GM10266 (cell line): ENCODE measurements at regions not wholly inside any gene's neighbourhood (a gene's known extent, or its start where the extent isn't known, plus 50 kb on each side); places are given as distances from the start of the nearest gene placed in this dataset.
"Not testable (repeated sequence)": the region's sequence is repeated elsewhere in the genome, so short reads cannot be mapped to it uniquely, and the experiment has no call there.

ENCODE experiments used
- DNase-seq: peaks from one replicate; pipeline ENCODE4 v3.0.0; 2012; ENCODE audit errors: extremely low spot score
- TF ChIP-seq, protein P1 (sequence below): IDR thresholded peaks from 2 replicates; pipeline ENCODE4 v1.5.1; 2012; ENCODE audit warnings: mild to moderate bottlenecking, low read depth; ENCODE audit not compliant: control insufficient read depth, insufficient read depth; ENCODE audit errors: missing control alignments

DNA sequence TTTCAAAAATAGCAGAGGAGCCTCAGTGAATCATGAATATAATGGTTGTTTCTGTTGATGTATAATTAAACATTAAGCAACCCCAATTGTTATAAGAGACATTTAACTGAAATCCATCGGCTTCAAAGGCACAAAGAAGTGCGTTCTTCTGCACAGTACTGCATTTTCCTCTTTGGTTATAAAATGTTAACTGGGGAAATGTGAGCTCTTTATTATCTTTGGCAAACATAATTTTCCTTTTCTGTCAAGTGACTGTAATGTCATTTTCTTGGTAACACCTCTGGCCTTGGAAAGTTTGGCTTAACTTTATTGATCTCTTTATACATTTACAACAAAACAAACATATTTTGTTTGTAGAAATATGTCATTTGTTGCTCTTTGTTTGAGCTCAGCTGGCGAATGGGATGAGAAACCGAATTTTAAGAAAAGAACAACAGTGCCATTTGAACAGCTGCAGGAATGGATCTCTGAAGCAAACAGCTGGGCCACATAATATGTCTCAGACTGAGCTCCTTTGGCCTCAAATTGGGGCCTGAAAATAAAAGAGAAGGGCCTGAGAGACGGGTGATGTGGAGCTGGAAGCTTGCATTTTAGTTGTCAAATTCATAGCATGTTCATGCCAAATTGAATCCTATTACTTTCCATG, 427.0 kb upstream of the SPTLC3 start:
- no peak for DNase-seq
- TF ChIP-seq, protein P1, sequence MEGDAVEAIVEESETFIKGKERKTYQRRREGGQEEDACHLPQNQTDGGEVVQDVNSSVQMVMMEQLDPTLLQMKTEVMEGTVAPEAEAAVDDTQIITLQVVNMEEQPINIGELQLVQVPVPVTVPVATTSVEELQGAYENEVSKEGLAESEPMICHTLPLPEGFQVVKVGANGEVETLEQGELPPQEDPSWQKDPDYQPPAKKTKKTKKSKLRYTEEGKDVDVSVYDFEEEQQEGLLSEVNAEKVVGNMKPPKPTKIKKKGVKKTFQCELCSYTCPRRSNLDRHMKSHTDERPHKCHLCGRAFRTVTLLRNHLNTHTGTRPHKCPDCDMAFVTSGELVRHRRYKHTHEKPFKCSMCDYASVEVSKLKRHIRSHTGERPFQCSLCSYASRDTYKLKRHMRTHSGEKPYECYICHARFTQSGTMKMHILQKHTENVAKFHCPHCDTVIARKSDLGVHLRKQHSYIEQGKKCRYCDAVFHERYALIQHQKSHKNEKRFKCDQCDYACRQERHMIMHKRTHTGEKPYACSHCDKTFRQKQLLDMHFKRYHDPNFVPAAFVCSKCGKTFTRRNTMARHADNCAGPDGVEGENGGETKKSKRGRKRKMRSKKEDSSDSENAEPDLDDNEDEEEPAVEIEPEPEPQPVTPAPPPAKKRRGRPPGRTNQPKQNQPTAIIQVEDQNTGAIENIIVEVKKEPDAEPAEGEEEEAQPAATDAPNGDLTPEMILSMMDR: no peak

DNA sequence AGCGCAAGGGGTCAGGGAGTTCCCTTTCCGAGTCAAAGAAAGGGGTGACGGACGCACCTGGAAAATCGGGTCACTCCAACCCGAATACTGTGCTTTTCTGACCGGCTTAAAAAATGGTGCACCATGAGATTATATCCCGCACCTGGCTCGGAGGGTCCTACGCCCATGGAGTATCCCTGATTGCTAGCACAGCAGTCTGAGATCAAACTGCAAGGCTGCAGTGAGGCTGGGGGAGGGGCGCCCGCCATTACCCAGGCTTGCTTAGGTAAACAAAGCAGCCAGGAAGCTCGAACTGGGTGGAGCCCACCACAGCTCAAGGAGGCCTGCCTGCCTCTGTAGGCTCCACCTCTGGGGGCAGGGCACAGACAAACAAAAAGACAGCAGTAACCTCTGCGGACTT, 426.1 kb upstream of the SPTLC3 start:
- DNase-seq: not testable (repeated sequence)

DNA sequence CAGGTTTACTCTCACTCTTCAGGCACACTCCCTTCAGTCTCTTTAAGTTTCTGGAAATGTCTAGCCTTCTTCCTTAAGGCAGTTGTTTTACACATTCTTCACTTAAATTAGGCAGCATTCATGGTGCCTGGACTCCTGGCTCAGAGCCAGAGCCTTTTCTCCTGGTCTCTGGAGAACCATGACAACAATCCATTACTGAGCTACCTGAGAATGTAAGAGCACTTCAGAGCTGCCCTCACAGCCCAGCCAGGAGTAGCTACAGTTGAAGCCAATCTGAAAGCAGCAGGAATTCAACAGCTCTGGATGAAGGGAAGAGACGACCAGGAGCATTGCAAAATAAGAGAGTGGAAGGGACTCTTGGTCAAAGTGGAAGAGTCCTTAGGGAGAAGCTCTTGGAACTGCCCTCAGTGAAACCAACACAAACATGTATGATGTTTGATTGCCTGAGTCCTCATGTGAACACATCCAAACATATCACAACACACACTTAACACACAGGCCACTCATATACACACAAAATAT, 416.8 kb upstream of the SPTLC3 start:
- TF ChIP-seq, protein P1: no peak
- DNase-seq: no peak

DNA sequence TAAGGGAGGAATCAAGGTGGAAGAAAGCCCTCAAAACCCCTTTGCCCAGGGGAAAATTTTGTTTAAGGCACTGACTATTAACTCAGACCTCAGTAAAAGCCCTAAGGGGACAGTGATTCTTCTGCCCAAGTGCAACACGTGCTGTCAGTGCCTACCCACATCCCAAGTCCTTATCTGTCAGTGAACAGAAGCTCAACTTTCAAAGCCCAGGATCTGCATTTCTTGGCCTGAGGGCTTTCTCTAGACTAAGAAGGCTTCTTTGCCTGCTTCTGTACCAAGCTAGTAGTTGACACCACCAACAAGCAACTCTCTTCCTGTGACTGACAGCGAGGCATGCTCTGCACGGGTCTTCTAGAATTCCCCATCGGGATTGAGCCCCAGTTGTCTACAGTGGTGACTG, 416.0 kb upstream of the SPTLC3 start:
- TF ChIP-seq, protein P1: no peak
- DNase-seq: no peak

DNA sequence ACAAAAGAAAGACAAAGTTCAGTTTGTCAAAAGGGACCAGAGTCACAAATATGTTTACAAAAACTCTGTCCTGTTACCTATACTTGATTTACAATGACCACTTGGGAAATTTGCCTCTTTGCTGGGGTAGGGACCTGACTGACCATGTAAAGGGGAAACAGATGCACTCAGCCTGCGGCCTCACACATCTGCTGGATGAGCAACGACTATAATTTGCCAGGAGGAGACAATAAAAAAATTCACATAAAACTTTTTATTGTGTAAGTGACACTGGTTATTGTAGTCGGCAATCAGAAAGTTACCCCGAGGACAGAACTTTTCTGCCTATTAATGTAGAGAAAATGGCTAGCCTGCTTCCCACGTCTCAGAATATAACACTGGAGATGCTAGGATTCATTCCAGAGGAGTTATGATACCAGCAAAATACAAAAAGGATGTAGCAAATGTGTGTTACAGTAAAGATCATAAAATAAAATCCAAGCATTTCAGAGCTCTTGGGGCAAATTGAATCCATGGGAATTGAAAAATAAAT, 415.4 kb upstream of the SPTLC3 start:
- no peak for DNase-seq
- TF ChIP-seq, protein P1: no peak

DNA sequence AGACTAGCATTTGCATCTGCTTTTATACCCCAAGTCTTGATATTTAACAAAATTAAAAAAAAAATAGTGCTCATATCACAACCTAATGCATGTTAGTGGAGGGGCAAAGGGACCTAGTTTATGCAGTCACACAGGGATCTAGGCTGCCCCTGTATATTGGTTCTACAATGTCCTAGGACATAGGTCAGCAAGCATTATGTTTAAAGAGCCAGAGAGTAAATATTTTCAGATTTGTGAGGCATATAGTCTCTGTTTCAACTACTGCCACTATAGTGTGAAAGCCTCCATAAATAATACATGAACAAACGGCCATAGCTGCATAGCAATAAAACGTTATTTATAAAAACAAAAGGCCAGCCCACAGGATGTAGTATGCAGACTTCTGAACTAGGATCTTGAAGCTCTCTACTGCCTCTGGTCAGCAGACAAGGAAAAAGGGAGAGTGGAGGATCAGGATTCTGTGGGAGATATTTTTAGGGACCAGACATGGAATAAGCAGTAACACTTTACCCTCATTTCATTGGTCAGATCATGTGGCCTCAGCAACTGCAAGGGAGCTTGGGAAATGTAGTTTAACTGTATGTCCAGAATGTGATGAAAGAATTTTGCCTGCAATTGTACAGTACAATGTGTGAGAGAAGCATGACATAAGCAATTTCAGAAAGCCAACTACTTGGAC, 414.2 kb upstream of the SPTLC3 start:
- DNase-seq: no peak
- TF ChIP-seq, protein P1: no peak

DNA sequence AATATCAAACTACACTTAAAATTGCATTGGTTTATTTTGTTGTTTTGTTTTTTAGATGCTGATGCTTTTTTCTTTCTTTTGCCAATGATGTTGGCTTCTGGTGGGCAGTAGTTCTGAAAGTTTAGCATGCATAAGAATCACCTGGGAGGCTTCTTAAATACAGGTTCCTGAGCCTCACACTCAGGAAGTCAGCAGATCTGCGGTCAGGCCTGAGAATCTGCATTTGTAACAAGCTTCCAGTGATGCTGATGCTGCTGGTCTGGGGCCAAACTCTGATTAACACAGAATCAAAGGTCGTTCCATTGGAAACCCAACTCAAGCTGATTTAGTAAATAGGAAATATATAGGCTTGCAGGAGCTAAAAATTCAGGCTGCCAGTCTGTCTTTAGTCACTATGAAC, 412.9 kb upstream of the SPTLC3 start:
- TF ChIP-seq, protein P1: no peak

DNA sequence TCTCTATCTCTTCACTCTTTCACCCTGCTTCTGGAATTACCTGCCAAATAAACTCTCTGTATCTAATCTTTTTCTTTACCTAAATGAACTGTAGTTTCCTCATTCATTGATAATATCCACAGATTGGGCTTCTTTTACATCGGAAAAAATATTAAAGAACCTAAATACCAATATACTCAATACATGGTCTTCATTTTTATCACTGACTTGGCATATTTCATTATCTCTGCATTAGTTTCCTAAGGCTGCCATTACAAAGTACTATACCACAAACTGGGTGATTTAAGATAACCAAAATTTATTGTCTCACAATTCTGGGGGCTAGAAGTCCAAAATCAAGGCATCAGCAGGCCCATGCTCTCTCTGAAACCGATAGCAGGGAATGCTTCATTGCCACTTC, 411.9 kb upstream of the SPTLC3 start:
- DNase-seq: no peak

More for the DNA sequence above, 412.9 kb upstream of the SPTLC3 start:
- DNase-seq: no peak

More for the DNA sequence above, 411.9 kb upstream of the SPTLC3 start:
- TF ChIP-seq, protein P1: no peak
